NK-92 treated with Interleukin-12 subunit alpha and Interleukin-12 subunit beta, amount 100 ng/mL, for 24 hours (cell line): ENCODE measurements at regions not wholly inside any gene's neighbourhood (a gene's known extent, or its start where the extent isn't known, plus 50 kb on each side); places are given as distances from the start of the nearest gene placed in this dataset.
"Not testable (repeated sequence)": the region's sequence is repeated elsewhere in the genome, so short reads cannot be mapped to it uniquely, and the experiment has no call there.

Experiments
- DNase-seq: peaks from one replicate; lab custom pipeline; 2025; lab: John Stamatoyannopoulos, UW

- no peak for DNase-seq
These were observed 593.1 kb upstream of the NECTIN3 start for GRCh38 chr3:110478377-110479054.

GRCh38 chr3:110479731-110480130 lies 591.9 kb upstream of the NECTIN3 start:
- DNase-seq: no peak

GRCh38 chr3:110485389-110485788 lies 586.2 kb upstream of the NECTIN3 start:
- no peak for DNase-seq

GRCh38 chr3:110487840-110488239 lies 583.8 kb upstream of the NECTIN3 start:
- DNase-seq: no peak

- DNase-seq: no peak
These were observed 580.2 kb upstream of the NECTIN3 start for GRCh38 chr3:110491413-110491812.

GRCh38 chr3:110492876-110493275 lies 578.7 kb upstream of the NECTIN3 start:
- DNase-seq: no peak

GRCh38 chr3:110493438-110494092 lies 578.1 kb upstream of the NECTIN3 start:
- DNase-seq: no peak

- no peak for DNase-seq
These were observed 577.5 kb upstream of the NECTIN3 start for GRCh38 chr3:110494093-110494490.

GRCh38 chr3:110494728-110495127 lies 576.9 kb upstream of the NECTIN3 start:
- no peak for DNase-seq

GRCh38 chr3:110495201-110495927 lies 576.3 kb upstream of the NECTIN3 start:
- DNase-seq: no peak

- no peak for DNase-seq
These were observed 567.2 kb upstream of the NECTIN3 start for GRCh38 chr3:110504401-110504800.

- DNase-seq: no peak
These were observed 566.7 kb upstream of the NECTIN3 start for GRCh38 chr3:110504901-110505300.

GRCh38 chr3:110506890-110507289 lies 564.7 kb upstream of the NECTIN3 start:
- no peak for DNase-seq

GRCh38 chr3:110507570-110507969 lies 564.0 kb upstream of the NECTIN3 start:
- not testable (repeated sequence) for DNase-seq

GRCh38 chr3:110512961-110513360 lies 558.7 kb upstream of the NECTIN3 start:
- DNase-seq: no peak

- DNase-seq: no peak
These were observed 553.6 kb upstream of the NECTIN3 start for GRCh38 chr3:110518031-110518430.

GRCh38 chr3:110519071-110519470 lies 552.5 kb upstream of the NECTIN3 start:
- no peak for DNase-seq

GRCh38 chr3:110521019-110521418 lies 550.6 kb upstream of the NECTIN3 start:
- DNase-seq: no peak

- DNase-seq: not testable (repeated sequence)
These were observed 546.0 kb upstream of the NECTIN3 start for GRCh38 chr3:110525558-110526064.

- DNase-seq: no peak
These were observed 544.6 kb upstream of the NECTIN3 start for GRCh38 chr3:110526777-110527727.

- DNase-seq: no peak
These were observed 543.1 kb upstream of the NECTIN3 start for GRCh38 chr3:110528305-110529121.
